Transverse colon (tissue), 3 donors: ENCODE measurements at regions not wholly inside any gene's neighbourhood (a gene's known extent, or its start where the extent isn't known, plus 50 kb on each side); places are given as distances from the start of the nearest gene placed in this dataset.

Source experiments
- EP300 ChIP-seq: sonication (generic); formaldehyde crosslinking; IDR thresholded peaks from one replicate; pipeline ENCODE4 v1.6.1; 2017; ENCODE audit warnings: antibody characterized with exemption, low read depth
- TF ChIP-seq, protein P1 (sequence below), 5 experiments: fragments of 200-600 bp in 3 of 5; fragments of 450-650 bp in 2 of 5; sonication (generic) in 3 of 5; IDR thresholded peaks; 1 replicate in 2 of 5; 2 replicates in 3 of 5; pipeline ENCODE4 v1.5.1; 2016 to 2017; ENCODE audit warnings: antibody characterized with exemption in 5 of 5, inconsistent platforms in 3 of 5, mild to moderate bottlenecking in 2 of 5, moderate library complexity in 1 of 5

GRCh38 chr15:62591842-62592838 lies 427.1 kb upstream of the C2CD4B start:
- TF ChIP-seq, protein P1, sequence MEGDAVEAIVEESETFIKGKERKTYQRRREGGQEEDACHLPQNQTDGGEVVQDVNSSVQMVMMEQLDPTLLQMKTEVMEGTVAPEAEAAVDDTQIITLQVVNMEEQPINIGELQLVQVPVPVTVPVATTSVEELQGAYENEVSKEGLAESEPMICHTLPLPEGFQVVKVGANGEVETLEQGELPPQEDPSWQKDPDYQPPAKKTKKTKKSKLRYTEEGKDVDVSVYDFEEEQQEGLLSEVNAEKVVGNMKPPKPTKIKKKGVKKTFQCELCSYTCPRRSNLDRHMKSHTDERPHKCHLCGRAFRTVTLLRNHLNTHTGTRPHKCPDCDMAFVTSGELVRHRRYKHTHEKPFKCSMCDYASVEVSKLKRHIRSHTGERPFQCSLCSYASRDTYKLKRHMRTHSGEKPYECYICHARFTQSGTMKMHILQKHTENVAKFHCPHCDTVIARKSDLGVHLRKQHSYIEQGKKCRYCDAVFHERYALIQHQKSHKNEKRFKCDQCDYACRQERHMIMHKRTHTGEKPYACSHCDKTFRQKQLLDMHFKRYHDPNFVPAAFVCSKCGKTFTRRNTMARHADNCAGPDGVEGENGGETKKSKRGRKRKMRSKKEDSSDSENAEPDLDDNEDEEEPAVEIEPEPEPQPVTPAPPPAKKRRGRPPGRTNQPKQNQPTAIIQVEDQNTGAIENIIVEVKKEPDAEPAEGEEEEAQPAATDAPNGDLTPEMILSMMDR (IDR thresholded peaks at IDR 0.05), result no peak
- TF ChIP-seq EP300, result no peak
